ENCODE measurements at regions not wholly inside any gene's neighbourhood (a gene's known extent, or its start where the extent isn't known, plus 50 kb on each side); places are given as distances from the start of the nearest gene placed in this dataset.

DNA sequence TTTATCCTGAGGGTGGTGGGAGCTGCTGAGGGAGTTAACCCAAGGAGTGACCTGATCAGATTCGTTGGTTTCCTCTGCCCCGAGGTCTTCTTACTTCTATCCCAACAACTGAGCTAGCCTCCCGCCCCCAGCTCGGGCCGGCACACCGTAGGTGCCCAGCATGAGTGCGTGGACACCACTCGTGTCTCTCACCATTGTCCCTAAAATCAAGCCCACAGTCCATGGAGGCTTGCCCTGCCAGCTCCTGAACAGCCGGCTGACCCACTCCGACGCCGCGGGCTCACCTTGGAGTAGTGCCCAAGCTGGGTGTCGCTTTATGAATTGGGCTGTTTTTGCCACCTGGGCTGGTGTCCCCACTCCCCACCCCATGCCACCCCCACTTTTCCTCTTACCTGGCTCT, 59.0 kb upstream of the CCDC167 start:
- WGBS, 5 donors, result 74 to 84% (median 81%) methylated on average over 13 to 14 of the region's 14 CpGs
- intact Hi-C loops (cut with DNase I; ENCODE audit: low total_unique reads), result no loop called here

DNA sequence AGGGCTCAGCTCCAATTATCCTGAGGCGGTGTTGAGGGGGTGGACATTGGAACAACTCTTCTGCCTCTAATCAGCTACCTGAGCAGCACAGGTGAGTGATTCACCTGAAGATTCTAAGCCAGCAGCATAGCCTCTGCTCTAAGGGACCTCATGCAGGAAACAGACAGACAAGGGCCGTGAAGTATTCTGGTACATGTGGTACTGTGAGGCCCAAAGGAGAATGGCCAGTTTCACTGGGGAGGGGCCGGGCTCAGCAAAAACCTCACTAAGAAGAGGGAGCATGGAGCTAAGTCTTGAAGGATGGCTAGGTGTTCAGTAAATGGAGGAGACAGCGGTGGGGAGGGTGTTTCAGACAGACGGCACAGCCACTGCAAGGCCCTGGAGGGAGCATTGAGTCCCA, 58.5 kb upstream of the CCDC167 start:
- H3K4me3 ChIP-seq, result no peak overlapping the region
- peaks cover 0 to 79% (median 27%) of the 10 kb centered on the region in 3 donors for H3K27me3 ChIP-seq
- H3K27ac ChIP-seq, result no peak overlapping the region
- TF ChIP-seq EP300 (IDR thresholded peaks at IDR 0.05), result no peak
- TF ChIP-seq POLR2AphosphoS5 (IDR thresholded peaks at IDR 0.05), result no peak
- TF ChIP-seq POLR2A (IDR thresholded peaks at IDR 0.05), result no peak
- TF ChIP-seq, protein P1, sequence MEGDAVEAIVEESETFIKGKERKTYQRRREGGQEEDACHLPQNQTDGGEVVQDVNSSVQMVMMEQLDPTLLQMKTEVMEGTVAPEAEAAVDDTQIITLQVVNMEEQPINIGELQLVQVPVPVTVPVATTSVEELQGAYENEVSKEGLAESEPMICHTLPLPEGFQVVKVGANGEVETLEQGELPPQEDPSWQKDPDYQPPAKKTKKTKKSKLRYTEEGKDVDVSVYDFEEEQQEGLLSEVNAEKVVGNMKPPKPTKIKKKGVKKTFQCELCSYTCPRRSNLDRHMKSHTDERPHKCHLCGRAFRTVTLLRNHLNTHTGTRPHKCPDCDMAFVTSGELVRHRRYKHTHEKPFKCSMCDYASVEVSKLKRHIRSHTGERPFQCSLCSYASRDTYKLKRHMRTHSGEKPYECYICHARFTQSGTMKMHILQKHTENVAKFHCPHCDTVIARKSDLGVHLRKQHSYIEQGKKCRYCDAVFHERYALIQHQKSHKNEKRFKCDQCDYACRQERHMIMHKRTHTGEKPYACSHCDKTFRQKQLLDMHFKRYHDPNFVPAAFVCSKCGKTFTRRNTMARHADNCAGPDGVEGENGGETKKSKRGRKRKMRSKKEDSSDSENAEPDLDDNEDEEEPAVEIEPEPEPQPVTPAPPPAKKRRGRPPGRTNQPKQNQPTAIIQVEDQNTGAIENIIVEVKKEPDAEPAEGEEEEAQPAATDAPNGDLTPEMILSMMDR (IDR thresholded peaks at IDR 0.05), result no peak
- intact Hi-C loops (cut with DNase I; ENCODE audit: low total_unique reads), result no loop called here
- no peaks in the 10 kb centered on the region for H3K36me3 ChIP-seq
- no peak for DNase-seq
- H3K4me1 ChIP-seq, result no peaks in the 10 kb centered on the region
- no peaks in the 10 kb centered on the region for H3K9me3 ChIP-seq
- 79 to 88% (median 86%) methylated on average over 5 of the region's 5 CpGs for WGBS, 5 donors

More for the DNA sequence above, 59.0 kb upstream of the CCDC167 start:
- Histone ChIP-seq H3K4me3 (no peak overlapping the region), H3K36me3 (no peaks in the 10 kb centered on the region), H3K27me3 (peaks cover 0 to 81% (median 27%) of the 10 kb centered on the region in 3 donors), H3K27ac (no peak overlapping the region), H3K9me3 (no peaks in the 10 kb centered on the region), H3K4me1 (no peaks in the 10 kb centered on the region)
- TF ChIP-seq POLR2AphosphoS5 (IDR thresholded peaks at IDR 0.05) (no peak), POLR2A (IDR thresholded peaks at IDR 0.05) (no peak), EP300 (IDR thresholded peaks at IDR 0.05) (no peak)
- TF ChIP-seq, protein P1 (IDR thresholded peaks at IDR 0.05), result no peak
- no peak for DNase-seq

DNA sequence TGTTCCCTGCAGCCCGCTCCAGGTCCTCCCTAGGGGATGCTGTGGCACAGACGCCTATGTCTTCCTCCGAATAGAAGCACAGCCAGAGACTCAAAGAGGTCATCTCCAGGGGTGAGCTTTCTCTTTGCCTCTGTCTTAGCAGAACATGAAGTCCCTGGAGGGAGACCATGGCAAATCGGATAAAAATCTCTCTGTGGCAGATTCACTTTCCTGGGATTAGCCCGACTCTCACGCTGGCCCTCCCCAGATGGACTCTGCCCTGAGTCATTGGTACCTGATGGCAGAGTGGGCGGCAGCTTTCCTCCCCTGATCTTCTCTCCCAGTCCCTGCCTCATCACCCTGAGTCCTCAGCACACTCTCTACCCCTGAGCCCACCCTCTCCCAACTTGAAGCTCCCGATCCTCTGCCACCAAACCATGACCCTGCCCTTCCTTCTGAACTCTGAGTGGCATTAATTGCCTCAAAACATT, 58.0 kb upstream of the CCDC167 start:
- Histone ChIP-seq H3K27ac (no peak overlapping the region), H3K9me3 (no peaks in the 10 kb centered on the region), H3K36me3 (no peaks in the 10 kb centered on the region), H3K4me1 (no peaks in the 10 kb centered on the region), H3K4me3 (no peak overlapping the region), H3K27me3 (peaks cover 0 to 74% (median 27%) of the 10 kb centered on the region in 3 donors)
- DNase-seq, result no peak
- TF ChIP-seq POLR2A (IDR thresholded peaks at IDR 0.05) (no peak), EP300 (IDR thresholded peaks at IDR 0.05) (no peak), POLR2AphosphoS5 (IDR thresholded peaks at IDR 0.05) (no peak)
- TF ChIP-seq, protein P1 (IDR thresholded peaks at IDR 0.05), result no peak
- WGBS, 5 donors, result 61 to 88% (median 80%) methylated on average over 4 to 8 of the region's 8 CpGs
- intact Hi-C loops (cut with DNase I; ENCODE audit: low total_unique reads), result no loop called here

GRCh38 chr6:37556881-37557644, 57.4 kb upstream of the CCDC167 start:
- intact Hi-C loops (cut with DNase I; ENCODE audit: low total_unique reads), result no loop called here
- 75 to 82% (median 78%) methylated on average over 14 to 15 of the region's 15 CpGs for whole genome bisulfite sequencing, 5 donors
- Histone ChIP-seq H3K9me3 (no peaks in the 10 kb centered on the region), H3K36me3 (no peaks in the 10 kb centered on the region), H3K27me3 (peaks cover 0 to 72% (median 27%) of the 10 kb centered on the region in 3 donors), H3K27ac (no peak overlapping the region), H3K4me3 (no peak overlapping the region), H3K4me1 (peaks cover 0 to 6% (median 0%) of the 10 kb centered on the region in 4 donors)
- no peak for TF ChIP-seq POLR2AphosphoS5 (IDR thresholded peaks at IDR 0.05)
- TF ChIP-seq POLR2A (IDR thresholded peaks at IDR 0.05), result no peak
- TF ChIP-seq EP300 (IDR thresholded peaks at IDR 0.05), result no peak
- TF ChIP-seq, protein P1 (IDR thresholded peaks at IDR 0.05), result no peak
- peak in 1 of 2 donors; percentile 35 for DNase-seq
